Kidney (tissue), 13 donors: ENCODE measurements at regions not wholly inside any gene's neighbourhood (a gene's known extent, or its start where the extent isn't known, plus 50 kb on each side); places are given as distances from the start of the nearest gene placed in this dataset.

Experiments
- DNase-seq, 5 donors: peaks; one replicate each; pipeline ENCODE4 v3.0.0-alpha.2; 2013 to 2020
- FAIRE-seq: peaks from 2 replicates; lab custom pipeline; 2012; peaks lifted over from hg19 to GRCh38; lab: Jason Lieb, UNC
- H3K27ac ChIP-seq, 2 donors: one replicate each; pipeline ENCODE4 v1.7.0; 2013; ENCODE audit warnings: low read depth in 2 of 2, low read length in 2 of 2, inconsistent platforms in 1 of 2
- H3K27me3 ChIP-seq: one replicate; pipeline ENCODE4 v1.7.1; 2013; ENCODE audit warnings: low read length, inconsistent platforms; ENCODE audit not compliant: control insufficient read depth, insufficient read depth
- H3K36me3 ChIP-seq, 3 donors: one replicate each; pipeline versions ENCODE4 v1.7.0 to v1.7.1; 2013; ENCODE audit warnings: low read length in 3 of 3, control low read depth in 1 of 3, inconsistent platforms in 1 of 3; ENCODE audit not compliant: insufficient read depth in 3 of 3, control insufficient read depth in 2 of 3
- H3K4me1 ChIP-seq, 3 donors: one replicate each; pipeline versions ENCODE4 v1.7.0 to v1.7.1; 2013; ENCODE audit warnings: low read length in 3 of 3, inconsistent platforms in 1 of 3, low read depth in 1 of 3; ENCODE audit not compliant: control insufficient read depth in 2 of 3, insufficient read depth in 2 of 3
- H3K4me3 ChIP-seq, 3 donors: one replicate each; pipeline versions ENCODE4 v1.7.0 to v1.8.1; 2013; ENCODE audit warnings: low read length in 3 of 3, control low read depth in 1 of 3, inconsistent platforms in 1 of 3
- H3K9ac ChIP-seq, 3 donors: one replicate each; pipeline versions ENCODE4 v1.7.0 to v1.7.1; 2013; ENCODE audit warnings: low read length in 3 of 3, control low read depth in 1 of 3, inconsistent platforms in 1 of 3
- H3K9me3 ChIP-seq, 3 donors: one replicate each; pipeline versions ENCODE4 v1.7.0 to v1.7.1; 2013; ENCODE audit warnings: low read length in 3 of 3, control low read depth in 1 of 3, inconsistent platforms in 1 of 3; ENCODE audit not compliant: control insufficient read depth in 2 of 3, insufficient read depth in 1 of 3
- CTCF ChIP-seq: IDR thresholded peaks from 3 replicates; pipeline ENCODE4 v1.5.1; 2012; ENCODE audit warnings: mild to moderate bottlenecking, moderate library complexity, borderline replicate concordance; ENCODE audit not compliant: insufficient read depth; ENCODE audit errors: extremely low read depth
- intact Hi-C: fragments of 100-400 bp; cut with DNase I; formaldehyde crosslinking; loops from one replicate; pipeline ENCODE4 v1.11.1; 2022
- donor health status: control.
- donor health status: control.
- donor health status: control.
- donor health status: control.
- donor health status: control.
- donor health status: DM: yes; HTN: yes; CAD: no.
- donor health status: Normal renal cell carcinoma (clear cell type).

- FAIRE-seq = no peak
- no peaks in the 10 kb centered on the region for H3K9me3 ChIP-seq
- no peaks in the 10 kb centered on the region for H3K27me3 ChIP-seq
Observed at GRCh38 chr4:85018983-85019382, 52.5 kb upstream of the WDFY3 start.

GRCh38 chr4:85019411-85019810, 52.9 kb upstream of the WDFY3 start:
- FAIRE-seq (no peak), DNase-seq (no peak)
- Histone ChIP-seq H3K4me3 (no peak overlapping the region), H3K27me3 (no peaks in the 10 kb centered on the region), H3K4me1 (no peaks in the 10 kb centered on the region), H3K9me3 (no peaks in the 10 kb centered on the region), H3K27ac (no peak overlapping the region), H3K36me3 (peaks cover 0 to 2% (median 0%) of the 10 kb centered on the region in 3 donors), H3K9ac (no peak overlapping the region)
- intact Hi-C loops = no loop called here
- TF ChIP-seq CTCF = no peak

More at GRCh38 chr4:85018983-85019382, 52.5 kb upstream of the WDFY3 start:
- Histone ChIP-seq H3K4me1 (no peaks in the 10 kb centered on the region), H3K4me3 (no peak overlapping the region), H3K9ac (no peak overlapping the region), H3K27ac (no peak overlapping the region), H3K36me3 (peaks cover 0 to 2% (median 0%) of the 10 kb centered on the region in 3 donors)
- DNase-seq = no peak
- TF ChIP-seq CTCF = no peak
- intact Hi-C loops = no loop called here

GRCh38 chr4:85024671-85025070, 58.2 kb upstream of the WDFY3 start:
- FAIRE-seq = no peak
- intact Hi-C loops = no loop called here

More at GRCh38 chr4:85024671-85025070, 58.2 kb upstream of the WDFY3 start:
- no peak for TF ChIP-seq CTCF
- H3K4me1 ChIP-seq = no peaks in the 10 kb centered on the region
- H3K9me3 ChIP-seq = no peaks in the 10 kb centered on the region
- H3K9ac ChIP-seq = no peak overlapping the region
- DNase-seq = no peak
- no peaks in the 10 kb centered on the region for H3K36me3 ChIP-seq
- no peak overlapping the region for H3K27ac ChIP-seq
- no peak overlapping the region for H3K4me3 ChIP-seq
- H3K27me3 ChIP-seq = no peaks in the 10 kb centered on the region
